ENCODE measurements at regions not wholly inside any gene's neighbourhood (a gene's known extent, or its start where the extent isn't known, plus 50 kb on each side); places are given as distances from the start of the nearest gene placed in this dataset.
"Not testable (repeated sequence)": the region's sequence is repeated elsewhere in the genome, so short reads cannot be mapped to it uniquely, and the experiment has no call there.

DNA sequence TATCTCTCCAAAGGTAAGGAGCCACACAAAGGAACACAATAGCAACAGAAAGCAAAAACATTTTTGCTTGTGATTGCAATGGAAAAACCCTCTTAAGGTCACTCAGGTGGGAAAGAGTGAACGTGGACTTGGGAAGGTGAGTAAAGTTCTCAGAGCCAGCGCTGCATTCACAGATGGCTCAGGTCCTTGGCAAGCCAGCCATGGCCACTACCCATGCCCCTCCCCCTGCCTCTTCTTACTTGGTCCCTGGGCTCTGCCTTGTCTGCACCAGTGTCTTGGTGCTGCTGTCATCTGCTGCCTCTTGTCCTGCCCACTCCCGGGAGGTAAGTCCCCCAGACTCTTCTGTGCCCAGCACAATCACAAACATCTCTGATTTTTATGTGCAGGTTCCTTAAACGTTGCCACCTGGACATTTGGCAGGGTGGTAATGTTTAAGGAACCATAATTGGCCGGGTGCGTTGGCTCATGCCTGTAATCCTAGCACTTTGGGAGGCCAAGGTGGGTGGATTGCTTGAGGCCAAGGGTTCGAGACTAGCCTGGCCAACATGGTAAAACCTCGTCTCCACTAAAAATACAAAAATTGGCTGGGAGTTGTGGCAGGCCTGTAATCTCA lies 74.6 kb downstream of the FEM1C start:
- no peak for DNase-seq

GRCh38 chr5:115467628-115468027 lies 76.9 kb downstream of the FEM1C start:
- DNase-seq, result no peak

- no peak for DNase-seq
Measured at GRCh38 chr5:115465431-115465830, 79.1 kb downstream of the FEM1C start.

GRCh38 chr5:115463983-115464382 lies 80.6 kb downstream of the FEM1C start:
- no peak for DNase-seq

GRCh38 chr5:115461506-115462290 lies 82.9 kb downstream of the FEM1C start:
- no peak for DNase-seq

- no peak for DNase-seq
Measured at GRCh38 chr5:115461093-115461492, 83.5 kb downstream of the FEM1C start.

GRCh38 chr5:115460472-115460871 lies 84.1 kb downstream of the FEM1C start:
- DNase-seq, result no peak

DNA sequence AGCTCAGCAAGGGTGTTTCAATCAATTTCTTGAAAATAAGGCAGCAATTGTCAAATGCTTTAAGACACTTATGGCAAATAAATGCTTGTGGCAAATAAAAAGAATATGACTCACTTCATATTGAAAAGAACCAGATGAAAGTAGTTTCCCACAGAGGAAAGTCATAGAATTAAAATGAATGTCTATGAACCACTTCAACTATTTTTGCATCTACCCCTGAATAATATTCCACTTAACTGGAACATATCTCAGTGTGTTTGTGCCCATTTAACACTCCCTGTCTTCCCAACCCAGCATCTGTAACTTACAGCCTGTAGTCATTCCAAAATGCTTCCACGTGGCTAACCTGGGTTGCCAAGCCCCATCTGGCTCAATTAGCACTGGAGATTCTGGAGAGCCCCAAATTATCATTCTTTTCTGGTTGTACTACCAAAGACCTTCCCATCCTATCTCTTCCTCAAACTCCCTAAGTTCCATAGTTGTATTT lies 84.7 kb downstream of the FEM1C start:
- DNase-seq, result no peak

DNA sequence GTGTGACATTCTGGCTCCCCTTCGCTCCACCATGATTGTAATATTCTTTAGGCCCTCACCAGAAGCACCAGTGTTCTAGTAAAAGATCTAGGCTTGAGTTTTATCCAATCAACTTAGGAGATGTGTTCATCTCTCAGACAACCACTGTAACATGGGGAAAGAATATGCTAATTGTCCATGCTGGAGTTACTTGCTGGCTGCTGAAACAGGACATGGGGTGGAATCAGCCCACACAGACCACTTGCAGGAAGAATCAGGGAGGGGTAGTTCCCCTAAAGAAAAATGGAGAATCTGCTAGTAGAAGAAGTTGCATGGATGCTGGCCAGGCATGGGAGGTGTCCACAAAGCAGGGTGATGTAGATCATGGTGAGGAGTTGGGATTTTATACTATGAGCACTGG lies 86.2 kb downstream of the FEM1C start:
- no peak for DNase-seq

DNA sequence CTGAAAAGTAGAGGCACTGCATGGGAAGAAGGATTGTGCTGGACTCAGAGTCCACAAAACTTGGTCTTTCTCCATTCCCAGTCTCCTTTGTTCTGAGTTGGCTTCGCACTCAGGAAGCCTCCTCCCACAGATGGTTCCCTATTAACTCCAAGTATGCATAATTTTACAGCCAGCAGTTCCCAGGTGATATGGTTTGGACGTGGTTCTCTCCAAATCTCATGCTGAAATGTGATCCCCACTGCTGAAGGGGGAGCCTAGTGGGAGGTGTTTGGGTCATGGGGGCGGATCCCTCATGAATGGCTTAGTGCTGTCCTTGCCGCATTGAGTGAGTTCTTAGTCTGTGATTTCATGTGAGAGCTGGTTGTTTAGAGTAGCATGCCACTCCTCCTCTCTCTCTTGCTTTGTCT lies 86.6 kb downstream of the FEM1C start:
- DNase-seq, result no peak

DNA sequence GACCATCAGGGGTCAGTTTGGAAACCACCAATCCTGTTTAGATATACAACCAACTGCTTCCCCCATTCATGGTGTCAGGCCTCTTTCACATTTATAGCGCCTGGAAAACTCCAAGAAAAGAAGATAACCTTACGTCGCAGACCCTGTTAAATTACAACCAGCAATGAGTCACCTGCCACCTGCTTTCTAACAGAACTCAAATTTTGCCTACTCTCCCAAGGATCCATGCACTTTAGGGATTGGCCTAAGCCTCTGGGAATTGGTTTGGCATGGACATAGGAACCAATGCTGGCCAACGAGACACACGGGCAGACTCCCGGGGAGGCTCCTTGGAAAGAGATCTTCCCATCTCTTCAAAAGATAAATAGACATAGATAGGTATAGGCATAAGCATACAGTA lies 87.0 kb downstream of the FEM1C start:
- DNase-seq, result no peak

DNA sequence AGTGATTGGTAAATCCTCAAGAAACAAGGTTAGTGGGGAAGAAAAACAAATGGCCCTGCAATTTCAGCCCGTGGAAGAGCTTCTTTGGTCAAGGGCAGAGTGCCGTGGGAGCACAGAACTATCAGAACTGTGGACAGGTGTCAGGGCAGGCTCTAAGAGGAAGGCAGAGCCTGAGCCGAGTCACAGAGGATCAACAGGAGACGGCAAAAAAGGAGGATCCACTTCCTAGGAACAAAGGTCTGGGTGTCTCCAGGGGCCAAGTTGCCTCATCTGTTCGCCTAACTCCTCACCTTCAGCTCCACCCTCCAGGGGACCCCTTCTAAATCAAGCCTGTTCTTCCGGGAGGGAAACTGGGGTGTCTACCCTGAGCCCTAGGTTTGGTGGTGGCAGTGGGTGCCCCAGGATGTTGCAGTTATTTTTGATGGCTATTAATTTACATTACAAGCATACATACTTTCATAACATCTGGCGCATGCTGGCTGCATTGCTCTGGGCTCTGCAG lies 88.0 kb downstream of the FEM1C start:
- DNase-seq, result no peak

DNA sequence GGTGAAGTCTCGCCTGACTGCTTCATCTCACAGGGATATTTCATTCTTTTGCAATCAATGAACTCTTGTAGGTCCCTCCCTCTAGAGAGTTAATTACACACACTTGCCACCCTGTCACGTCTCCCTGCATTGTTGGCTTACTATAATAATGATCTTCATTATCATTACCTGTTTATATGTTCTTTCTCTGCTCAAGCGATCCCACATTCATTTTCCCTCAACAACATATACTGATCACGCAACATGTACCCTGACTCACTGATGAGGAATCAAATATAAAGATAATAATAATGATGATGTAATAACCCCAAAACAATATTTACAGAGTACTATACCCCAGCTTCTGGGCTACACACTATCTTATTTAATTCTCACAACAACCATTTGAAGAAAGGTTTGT lies 88.5 kb downstream of the FEM1C start:
- no peak for DNase-seq

GRCh38 chr5:115455301-115455707 lies 89.3 kb downstream of the FEM1C start:
- no peak for DNase-seq

DNA sequence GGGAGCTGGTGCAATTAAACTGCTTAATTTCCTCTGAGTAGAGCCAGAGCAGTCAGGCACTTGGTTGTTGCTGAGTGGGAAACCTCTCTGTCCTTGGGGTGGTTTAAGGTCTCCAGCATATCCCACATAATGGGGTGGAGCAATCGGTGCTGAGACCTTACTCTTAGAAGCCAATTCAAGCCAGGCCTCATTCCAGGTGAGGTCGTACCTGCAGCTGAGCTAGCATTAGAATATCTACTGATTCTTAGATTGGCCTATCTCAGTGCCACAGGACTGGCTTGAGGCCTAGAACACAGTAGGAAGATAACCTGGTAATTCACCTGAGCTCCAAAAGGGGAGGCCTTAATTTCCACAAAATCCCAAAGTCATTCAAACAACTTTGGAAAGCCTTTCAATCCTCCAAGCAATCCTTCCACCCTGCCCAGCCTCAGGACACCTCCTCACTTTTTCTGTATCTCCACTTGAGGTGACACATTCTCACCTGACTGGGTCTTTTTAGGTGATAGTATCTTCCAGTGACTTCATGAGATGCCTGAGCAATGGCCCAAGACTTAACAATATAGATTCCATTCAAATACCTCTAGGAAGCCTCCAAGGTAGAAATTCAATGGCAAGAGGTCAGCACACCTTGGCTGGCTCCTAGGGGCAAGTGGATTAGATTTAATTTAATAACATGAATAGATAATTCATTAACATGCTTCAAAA lies 91.0 kb downstream of the FEM1C start:
- no peak for DNase-seq

DNA sequence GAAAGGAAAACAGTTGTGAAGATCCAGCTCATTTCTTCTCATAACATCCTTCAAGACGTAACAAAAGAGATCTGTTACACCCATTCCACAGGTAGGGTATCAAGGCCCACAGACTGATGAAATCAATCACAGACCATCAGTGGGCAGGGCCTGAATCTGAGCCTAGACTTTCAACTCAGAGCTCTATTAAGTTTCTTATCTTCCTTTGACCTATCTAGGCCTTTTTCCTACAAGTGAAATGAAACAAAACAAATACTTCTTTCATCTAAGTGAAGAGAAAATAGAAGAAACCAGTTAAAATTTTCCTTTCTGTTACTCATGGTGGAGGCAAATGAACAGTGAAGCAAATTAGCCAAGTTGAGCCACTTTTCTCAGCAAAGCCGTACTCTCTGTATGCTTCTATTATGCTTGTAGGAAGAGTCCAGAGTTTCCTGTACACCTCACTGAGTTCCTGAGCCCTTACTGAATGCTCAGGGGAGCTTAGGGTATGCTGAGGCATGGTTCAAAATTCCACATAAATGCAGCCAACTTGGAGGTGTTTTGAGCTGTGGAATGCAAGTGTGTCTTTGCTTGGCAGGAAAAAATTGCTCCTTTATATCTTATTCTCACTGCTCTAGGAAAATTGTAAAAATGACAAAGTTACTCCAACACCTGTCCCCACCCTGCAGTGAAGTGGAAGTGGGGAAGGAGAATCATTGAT lies 91.9 kb downstream of the FEM1C start:
- no peak for DNase-seq

- no peak for DNase-seq
Measured at GRCh38 chr5:115452083-115452482, 92.5 kb downstream of the FEM1C start.

- no peak for DNase-seq
Measured at GRCh38 chr5:115450741-115451140, 93.8 kb downstream of the FEM1C start.

DNA sequence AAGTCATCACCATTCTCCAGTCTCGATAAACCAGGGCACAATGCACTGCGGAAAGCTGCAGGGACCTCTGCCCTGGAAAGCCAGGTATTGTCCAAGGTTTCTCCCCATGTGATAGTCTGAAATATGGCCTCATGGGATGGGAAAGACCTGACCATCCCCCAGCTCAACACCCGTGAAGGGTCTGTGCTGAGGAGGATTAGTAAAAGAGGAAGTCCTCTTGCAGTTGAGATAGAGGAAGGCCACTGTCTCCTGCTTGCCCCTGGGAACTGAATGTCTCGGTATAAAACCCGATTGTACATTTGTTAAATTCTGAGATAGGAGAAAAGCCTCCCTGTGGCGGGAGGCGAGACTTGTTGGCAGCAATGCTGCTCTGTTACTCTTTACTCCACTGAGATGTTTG lies 95.9 kb downstream of the FEM1C start:
- DNase-seq, result not testable (repeated sequence)

DNA sequence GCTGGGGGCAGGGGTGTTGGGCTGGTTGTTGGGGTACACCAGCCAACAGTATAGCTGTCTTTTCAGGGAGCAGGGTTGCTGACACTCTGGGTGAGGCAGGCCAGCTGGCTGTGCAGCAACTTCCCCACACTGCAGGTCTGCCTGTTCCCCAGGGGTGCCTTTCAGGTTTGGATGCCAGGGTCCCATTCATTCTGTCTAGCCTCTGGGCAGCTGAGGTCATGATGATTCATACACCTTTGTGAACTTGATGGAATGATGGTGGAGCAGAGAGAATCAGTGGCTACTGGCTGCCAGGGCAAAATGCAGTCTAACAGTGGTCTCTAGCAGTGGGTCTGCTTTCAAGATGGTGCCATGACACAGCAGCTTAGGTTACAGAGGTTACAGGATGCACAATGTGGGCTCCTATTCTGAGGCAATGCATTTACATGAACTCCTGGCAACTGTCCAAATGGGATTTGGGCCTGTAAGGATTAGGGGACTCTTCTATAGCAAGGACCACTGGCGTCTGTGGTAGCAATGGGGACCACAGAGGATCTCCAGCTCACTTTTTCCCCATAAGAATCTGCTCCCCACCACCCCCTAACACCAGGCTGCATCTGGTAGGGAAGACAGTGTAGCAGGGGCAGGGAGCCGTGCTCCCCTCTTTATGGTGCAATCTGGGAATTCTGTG lies 103.7 kb downstream of the FEM1C start:
- DNase-seq, result no peak

DNA sequence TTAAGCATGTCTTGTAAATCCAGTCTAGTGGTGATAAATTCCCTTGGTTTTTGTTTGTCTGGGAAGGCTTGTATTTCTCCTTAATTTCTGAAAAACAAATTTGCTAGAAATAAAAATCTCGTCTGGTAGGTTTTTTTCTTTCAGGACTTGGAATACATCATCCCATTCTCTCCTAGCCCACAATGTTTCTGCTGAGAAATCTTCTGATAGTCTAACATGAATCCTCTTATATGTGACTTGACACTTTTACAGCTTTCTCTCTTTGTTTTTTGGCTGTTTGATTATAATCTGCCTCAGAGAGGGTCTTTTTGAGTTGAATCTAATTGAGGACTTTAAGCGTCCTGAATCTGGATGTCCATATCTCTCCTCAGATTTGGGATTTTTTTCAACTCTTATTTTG lies 104.9 kb downstream of the FEM1C start:
- no peak for DNase-seq

DNA sequence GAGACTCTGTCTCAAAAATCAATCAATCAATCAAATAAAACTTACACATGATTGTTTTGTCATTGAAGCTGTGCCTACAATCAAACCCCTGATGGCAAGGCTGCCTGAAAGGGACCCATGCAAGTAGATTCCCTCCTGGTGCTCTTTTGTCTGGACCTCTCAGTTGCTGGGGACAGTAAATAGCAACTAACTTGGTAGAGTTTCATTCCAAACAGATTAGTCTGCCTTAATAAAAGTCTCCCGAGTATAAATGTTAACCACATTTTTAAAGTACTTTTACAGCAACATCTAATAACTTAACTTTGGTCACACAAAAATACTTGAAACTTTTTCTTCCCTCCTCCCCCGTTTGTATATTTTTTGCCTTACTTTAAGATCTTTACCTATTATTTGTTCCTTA lies 105.5 kb downstream of the FEM1C start:
- DNase-seq, result no peak
